ENCODE measurements at regions not wholly inside any gene's neighbourhood (a gene's known extent, or its start where the extent isn't known, plus 50 kb on each side); places are given as distances from the start of the nearest gene placed in this dataset.

- BruUV-seq (replicated peaks): no TSS peak
- H3K79me2 ChIP-seq (ENCODE audit: insufficient read depth, low read depth, low read length): no peaks in the 10 kb centered on the region
- H3K4me3 ChIP-seq (ENCODE audit: low read depth, low read length, poor library complexity, severe bottlenecking): no peak overlapping the region
- POLR2A ChIA-PET: no interaction called here
- H3K4me1 ChIP-seq (ENCODE audit: insufficient read depth, low read length, poor library complexity, severe bottlenecking): no peaks in the 10 kb centered on the region
- no peaks in the 10 kb centered on the region for H3K36me3 ChIP-seq (ENCODE audit: insufficient read depth, low read length)
- no peaks in the 10 kb centered on the region for H4K20me1 ChIP-seq (ENCODE audit: insufficient read depth, low read length)
- CTCF ChIA-PET (ENCODE audit: unreplicated experiment): no interaction called here
- no peak for DNase-seq (ENCODE audit: low spot score)
- H3K27ac ChIP-seq (ENCODE audit: low read depth, low read length, poor library complexity, severe bottlenecking): no peak overlapping the region
- H3K4me2 ChIP-seq (ENCODE audit: low read length): no peak overlapping the region
- H3K9me3 ChIP-seq (ENCODE audit: low read length): no peaks in the 10 kb centered on the region
- no peaks in the 10 kb centered on the region for H3K9me2 ChIP-seq (ENCODE audit: insufficient read depth, low read length)
- TF ChIP-seq CTCF (conservative IDR thresholded peaks at IDR 0.05; ENCODE audit: low read length) (no peak), EZH2phosphoT487 (IDR thresholded peaks at IDR 0.05; ENCODE audit: borderline replicate concordance, low read depth, low read length) (no peak)
- H2AFZ ChIP-seq (ENCODE audit: low read length): no peak overlapping the region
- intact Hi-C loops (cut with micrococcal nuclease; ENCODE audit: unreplicated experiment): no loop called here
Measured at GRCh38 chr11:41845066-41845465, 385.6 kb upstream of the LRRC4C start.

- H3K36me3 ChIP-seq (ENCODE audit: insufficient read depth, low read length): no peaks in the 10 kb centered on the region
- no peak for DNase-seq (ENCODE audit: low spot score)
- intact Hi-C loops (cut with micrococcal nuclease; ENCODE audit: unreplicated experiment): no loop called here
Measured at GRCh38 chr11:41848349-41848748, 388.9 kb upstream of the LRRC4C start.

GRCh38 chr11:41849250-41849649, 389.8 kb upstream of the LRRC4C start:
- BruUV-seq (replicated peaks): no TSS peak
- no peak overlapping the region for H3K4me2 ChIP-seq (ENCODE audit: low read length)
- no peaks in the 10 kb centered on the region for H3K4me1 ChIP-seq (ENCODE audit: insufficient read depth, low read length, poor library complexity, severe bottlenecking)
- TF ChIP-seq CTCF (conservative IDR thresholded peaks at IDR 0.05; ENCODE audit: low read length): no peak
- no peak for TF ChIP-seq EZH2phosphoT487 (IDR thresholded peaks at IDR 0.05; ENCODE audit: borderline replicate concordance, low read depth, low read length)
- H4K20me1 ChIP-seq (ENCODE audit: insufficient read depth, low read length): no peaks in the 10 kb centered on the region
- no peaks in the 10 kb centered on the region for H3K79me2 ChIP-seq (ENCODE audit: insufficient read depth, low read depth, low read length)
- H3K9me2 ChIP-seq (ENCODE audit: insufficient read depth, low read length): no peaks in the 10 kb centered on the region
- CTCF ChIA-PET (ENCODE audit: unreplicated experiment): no interaction called here
- no peaks in the 10 kb centered on the region for H3K9me3 ChIP-seq (ENCODE audit: low read length)
- DNase-seq (ENCODE audit: low spot score): no peak
- intact Hi-C loops (cut with micrococcal nuclease; ENCODE audit: unreplicated experiment): no loop called here
- H3K27ac ChIP-seq (ENCODE audit: low read depth, low read length, poor library complexity, severe bottlenecking): no peak overlapping the region
- no peaks in the 10 kb centered on the region for H3K36me3 ChIP-seq (ENCODE audit: insufficient read depth, low read length)
- H2AFZ ChIP-seq (ENCODE audit: low read length): no peak overlapping the region
- POLR2A ChIA-PET: no interaction called here
- H3K4me3 ChIP-seq (ENCODE audit: low read depth, low read length, poor library complexity, severe bottlenecking): no peak overlapping the region

More at GRCh38 chr11:41848349-41848748, 388.9 kb upstream of the LRRC4C start:
- no peaks in the 10 kb centered on the region for H3K4me1 ChIP-seq (ENCODE audit: insufficient read depth, low read length, poor library complexity, severe bottlenecking)
- H3K9me3 ChIP-seq (ENCODE audit: low read length): no peaks in the 10 kb centered on the region
- POLR2A ChIA-PET: no interaction called here
- H3K79me2 ChIP-seq (ENCODE audit: insufficient read depth, low read depth, low read length): no peaks in the 10 kb centered on the region
- no peak overlapping the region for H3K4me3 ChIP-seq (ENCODE audit: low read depth, low read length, poor library complexity, severe bottlenecking)
- TF ChIP-seq CTCF (conservative IDR thresholded peaks at IDR 0.05; ENCODE audit: low read length) (no peak), EZH2phosphoT487 (IDR thresholded peaks at IDR 0.05; ENCODE audit: borderline replicate concordance, low read depth, low read length) (no peak)
- no peaks in the 10 kb centered on the region for H4K20me1 ChIP-seq (ENCODE audit: insufficient read depth, low read length)
- BruUV-seq (replicated peaks): no TSS peak
- no peaks in the 10 kb centered on the region for H3K9me2 ChIP-seq (ENCODE audit: insufficient read depth, low read length)
- CTCF ChIA-PET (ENCODE audit: unreplicated experiment): no interaction called here
- H3K4me2 ChIP-seq (ENCODE audit: low read length): no peak overlapping the region
- no peak overlapping the region for H3K27ac ChIP-seq (ENCODE audit: low read depth, low read length, poor library complexity, severe bottlenecking)
- no peak overlapping the region for H2AFZ ChIP-seq (ENCODE audit: low read length)

Measured in OCI-LY7 (cell line).